ENCODE measurements at regions not wholly inside any gene's neighbourhood (a gene's known extent, or its start where the extent isn't known, plus 50 kb on each side); places are given as distances from the start of the nearest gene placed in this dataset.
"Not testable (repeated sequence)": the region's sequence is repeated elsewhere in the genome, so short reads cannot be mapped to it uniquely, and the experiment has no call there.

DNA sequence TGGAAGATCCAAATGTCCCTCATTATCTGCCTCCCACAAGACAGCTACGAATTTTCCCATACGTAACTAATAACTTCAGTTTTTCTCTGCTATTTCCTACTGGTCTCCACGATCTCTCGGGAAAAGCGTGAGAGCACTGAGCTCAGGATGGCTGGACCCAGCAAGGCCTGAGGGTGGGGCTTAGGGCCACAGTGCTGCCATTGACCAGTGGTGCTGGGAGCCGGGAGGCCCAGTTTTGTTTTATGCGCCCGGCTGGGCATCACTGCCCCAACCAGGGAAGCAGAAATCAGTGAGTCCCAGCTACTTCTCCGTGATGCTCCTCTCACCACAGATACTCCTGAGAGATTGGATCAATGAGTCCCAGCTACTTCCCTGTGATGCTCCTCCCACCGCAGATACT, 238.4 kb downstream of the LY86 start:
- no peak for DNase-seq (ENCODE audit: low spot score)
- no peak for ATAC-seq (ENCODE audit: low FRiP score)

DNA sequence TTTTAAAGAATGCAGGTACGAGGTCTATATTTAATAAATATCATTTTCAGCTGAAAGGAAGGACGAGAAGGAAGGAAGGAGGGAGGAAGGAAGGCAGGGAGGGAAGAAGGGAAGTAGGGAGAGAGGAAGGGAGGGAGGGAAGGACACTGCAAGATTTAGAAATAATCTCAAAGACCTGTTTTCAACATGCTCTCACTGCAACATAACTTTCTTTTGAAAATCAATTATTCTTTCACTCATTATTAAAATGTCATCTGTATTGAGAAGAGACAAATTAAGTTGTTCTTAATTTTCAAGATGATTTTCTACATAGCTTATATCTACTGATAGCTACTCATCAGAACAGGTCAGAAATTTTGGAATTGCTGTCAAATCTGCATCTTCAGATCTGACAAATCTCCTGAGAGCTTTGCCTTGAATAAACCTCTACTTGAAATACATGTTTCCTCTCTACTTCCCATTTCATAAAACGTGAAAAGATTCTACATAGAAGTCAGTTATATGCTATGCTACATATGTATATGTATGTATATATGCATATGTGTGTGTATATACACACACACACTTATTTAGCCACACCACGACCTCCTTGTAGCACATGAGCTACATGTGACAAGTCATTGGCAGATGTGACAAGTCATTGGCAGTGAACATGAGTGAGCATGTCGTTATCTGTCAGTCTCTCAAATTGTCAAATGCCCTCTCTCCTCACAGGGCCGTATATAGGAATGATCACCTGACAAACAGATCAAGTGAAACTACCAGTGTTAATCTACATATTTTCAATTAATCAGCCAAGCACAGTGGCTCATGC, 241.6 kb downstream of the LY86 start:
- ATAC-seq (ENCODE audit: low FRiP score), result no peak
- TF ChIP-seq, protein P1, sequence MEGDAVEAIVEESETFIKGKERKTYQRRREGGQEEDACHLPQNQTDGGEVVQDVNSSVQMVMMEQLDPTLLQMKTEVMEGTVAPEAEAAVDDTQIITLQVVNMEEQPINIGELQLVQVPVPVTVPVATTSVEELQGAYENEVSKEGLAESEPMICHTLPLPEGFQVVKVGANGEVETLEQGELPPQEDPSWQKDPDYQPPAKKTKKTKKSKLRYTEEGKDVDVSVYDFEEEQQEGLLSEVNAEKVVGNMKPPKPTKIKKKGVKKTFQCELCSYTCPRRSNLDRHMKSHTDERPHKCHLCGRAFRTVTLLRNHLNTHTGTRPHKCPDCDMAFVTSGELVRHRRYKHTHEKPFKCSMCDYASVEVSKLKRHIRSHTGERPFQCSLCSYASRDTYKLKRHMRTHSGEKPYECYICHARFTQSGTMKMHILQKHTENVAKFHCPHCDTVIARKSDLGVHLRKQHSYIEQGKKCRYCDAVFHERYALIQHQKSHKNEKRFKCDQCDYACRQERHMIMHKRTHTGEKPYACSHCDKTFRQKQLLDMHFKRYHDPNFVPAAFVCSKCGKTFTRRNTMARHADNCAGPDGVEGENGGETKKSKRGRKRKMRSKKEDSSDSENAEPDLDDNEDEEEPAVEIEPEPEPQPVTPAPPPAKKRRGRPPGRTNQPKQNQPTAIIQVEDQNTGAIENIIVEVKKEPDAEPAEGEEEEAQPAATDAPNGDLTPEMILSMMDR (IDR thresholded peaks at IDR 0.05), result no peak
- no peak for DNase-seq (ENCODE audit: low spot score)

More for the DNA sequence above, 238.4 kb downstream of the LY86 start:
- TF ChIP-seq, protein P1 (IDR thresholded peaks at IDR 0.05), result no peak

DNA sequence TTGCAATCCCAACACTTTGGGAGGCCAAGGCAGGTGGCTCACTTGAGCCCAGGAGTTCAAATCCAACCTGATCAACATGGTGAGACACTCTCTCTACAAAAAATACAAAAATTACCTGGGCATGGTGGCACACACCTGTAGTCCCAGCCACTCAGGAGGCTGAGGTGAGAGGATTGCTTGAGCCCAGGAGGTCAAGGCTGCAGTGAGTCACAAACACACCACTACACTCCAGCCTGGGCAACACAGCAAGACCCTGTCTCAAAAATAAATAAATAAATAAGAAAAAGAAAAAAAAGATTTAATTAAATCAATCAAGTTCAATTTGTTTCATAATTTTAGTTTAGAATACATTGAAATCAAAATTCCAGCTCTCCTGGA, 242.2 kb downstream of the LY86 start:
- not testable (repeated sequence) for ATAC-seq (ENCODE audit: low FRiP score); DNase-seq (ENCODE audit: low spot score)

DNA sequence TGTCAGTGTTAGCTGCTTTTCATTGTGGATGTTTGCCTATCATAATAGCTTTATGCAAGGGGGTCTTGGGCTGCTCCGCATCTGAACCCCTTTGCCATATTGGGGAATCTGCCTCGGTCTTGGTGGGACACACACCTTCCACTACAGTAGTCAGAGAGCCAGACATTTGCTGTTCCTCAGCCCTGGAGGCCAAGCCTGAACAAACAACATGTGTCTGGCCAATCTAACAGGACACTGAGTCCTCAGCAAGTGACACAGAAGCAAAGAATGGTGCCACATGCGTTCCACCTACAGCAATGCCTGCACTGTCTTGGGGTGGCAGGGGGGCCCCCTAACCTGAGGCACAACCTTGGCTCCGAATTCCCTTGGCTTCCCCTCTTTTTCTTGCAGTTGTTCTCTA, 243.9 kb downstream of the LY86 start:
- no peak for DNase-seq (ENCODE audit: low spot score)
- no peak for ATAC-seq (ENCODE audit: low FRiP score)
- TF ChIP-seq, protein P1 (IDR thresholded peaks at IDR 0.05), result no peak

DNA sequence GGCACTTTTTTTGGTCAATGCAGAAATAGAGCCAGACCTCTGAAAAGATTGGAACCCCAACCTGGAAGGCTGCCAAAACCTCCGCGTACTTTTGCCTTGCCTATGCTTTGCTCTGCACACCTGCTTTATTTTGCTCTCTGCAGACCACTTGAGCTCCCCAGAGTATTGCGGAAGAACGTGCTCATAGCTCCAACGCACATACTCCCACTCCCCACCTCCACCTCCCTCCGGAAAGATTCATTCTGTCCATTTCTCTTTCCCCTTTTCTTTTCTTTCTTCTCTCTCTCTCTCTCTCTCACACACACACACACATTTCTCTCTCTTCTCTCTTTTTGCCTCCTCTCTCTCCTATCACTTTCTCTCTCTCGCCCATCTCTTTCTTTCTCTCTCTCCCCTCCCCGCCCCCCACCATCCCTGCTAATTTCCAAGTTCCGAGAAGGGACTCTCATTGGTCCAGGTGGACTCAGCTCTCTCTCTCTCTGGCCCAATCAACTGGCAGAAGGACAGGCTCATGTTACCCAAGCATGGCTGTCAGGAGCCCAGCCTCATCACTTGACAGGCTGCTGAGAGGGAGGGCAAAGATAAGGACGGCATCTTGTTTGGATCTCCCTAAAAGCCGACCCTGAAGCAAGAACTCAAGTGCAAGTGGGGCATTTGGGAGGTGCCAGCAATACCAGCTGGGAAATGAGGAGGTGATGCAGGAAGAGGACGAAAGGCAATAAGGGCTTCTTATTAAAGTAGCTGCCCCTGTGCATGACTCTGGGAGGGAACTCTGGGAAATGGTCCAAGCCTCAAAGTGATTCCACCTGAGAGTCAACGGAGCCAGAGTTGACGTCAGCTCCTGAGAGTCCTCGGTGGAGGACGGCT, 246.1 kb downstream of the LY86 start:
- ATAC-seq (ENCODE audit: low FRiP score), result peak; percentile 44
- TF ChIP-seq, protein P1 (IDR thresholded peaks at IDR 0.05), result no peak
- no peak for DNase-seq (ENCODE audit: low spot score)

DNA sequence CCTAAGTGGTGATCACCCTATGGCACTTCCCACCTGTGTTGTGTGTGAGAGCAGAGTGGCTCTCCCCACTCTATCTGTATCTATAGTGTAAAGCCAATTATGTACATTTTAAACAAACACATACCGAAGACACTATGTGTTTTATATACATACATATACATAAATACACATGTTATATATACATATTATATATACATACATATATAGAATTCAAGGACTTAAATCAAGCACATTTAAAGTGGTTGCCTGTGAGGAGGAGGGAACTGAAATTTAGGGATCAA, 246.6 kb downstream of the LY86 start:
- no peak for DNase-seq (ENCODE audit: low spot score)
- TF ChIP-seq, protein P1 (IDR thresholded peaks at IDR 0.05), result no peak
- no peak for ATAC-seq (ENCODE audit: low FRiP score)

DNA sequence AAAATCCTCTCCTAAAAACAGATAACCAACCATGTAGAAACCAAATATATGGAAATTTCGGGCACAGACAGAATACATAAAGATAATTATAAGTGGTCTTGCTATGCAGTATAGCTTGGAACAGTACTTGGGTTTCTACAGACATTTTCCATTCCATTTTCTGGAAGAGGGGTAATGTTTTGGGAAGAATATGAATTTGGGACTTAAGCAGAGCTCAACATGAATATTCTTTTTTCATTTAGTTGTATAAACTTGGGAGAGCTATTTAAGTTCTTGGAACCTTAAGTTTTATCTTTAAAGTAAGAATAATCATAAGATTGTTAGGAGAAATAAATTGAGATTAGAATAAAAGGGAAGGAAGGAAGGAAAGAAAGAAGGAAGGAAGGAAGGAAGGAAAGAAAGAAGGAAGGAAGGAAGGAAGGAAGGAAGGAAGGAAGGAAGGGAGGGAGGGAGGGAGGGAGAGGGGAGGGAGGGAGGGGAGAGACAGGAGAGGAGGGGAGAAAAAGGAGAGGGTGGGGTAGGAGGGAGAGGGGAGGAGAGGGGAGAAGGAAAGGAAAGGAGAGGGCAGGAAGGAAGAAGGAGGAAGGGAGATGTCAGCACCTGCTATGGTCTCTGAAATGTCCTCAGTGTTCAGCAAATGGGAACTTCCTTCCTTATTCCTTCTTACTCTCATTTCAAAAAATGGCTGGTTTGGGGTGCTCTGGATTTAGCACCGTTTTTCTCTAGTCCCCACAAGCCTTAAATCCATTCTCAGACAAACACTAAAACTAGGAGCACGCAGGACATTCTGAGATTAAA, 248.3 kb downstream of the LY86 start:
- ATAC-seq (ENCODE audit: low FRiP score), result no peak
- TF ChIP-seq, protein P1 (IDR thresholded peaks at IDR 0.05), result no peak
- no peak for DNase-seq (ENCODE audit: low spot score)
